DMS153 treated with DMSO at 0.1 percent for 48 hours (cell line): ENCODE measurements at regions not wholly inside any gene's neighbourhood (a gene's known extent, or its start where the extent isn't known, plus 50 kb on each side); places are given as distances from the start of the nearest gene placed in this dataset.

Source experiments
- DNase-seq: peaks from one replicate; lab custom pipeline; 2025; ENCODE audit not compliant: unreplicated experiment; lab: John Stamatoyannopoulos, UW

DNA sequence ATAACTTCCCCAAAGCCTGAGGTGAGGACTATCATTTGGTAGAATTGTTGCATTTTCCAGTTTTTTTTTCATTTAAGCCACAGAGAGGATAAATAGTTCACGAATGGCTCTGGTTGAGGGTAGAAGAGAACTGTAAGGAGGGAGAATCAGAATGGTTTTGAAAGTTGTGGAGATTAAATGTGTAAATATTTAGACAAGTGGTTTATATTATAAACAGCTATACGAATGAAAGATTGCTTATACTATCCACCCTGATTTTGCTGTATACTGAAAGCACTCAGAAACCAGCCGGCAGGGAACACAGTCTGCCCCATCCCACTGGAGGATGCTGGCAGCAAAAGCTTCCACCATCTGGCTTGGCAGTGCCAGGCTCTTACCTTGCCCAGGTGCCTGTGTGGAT lies 341.1 kb downstream of the RAPGEF2 start:
- DNase-seq = no peak

DNA sequence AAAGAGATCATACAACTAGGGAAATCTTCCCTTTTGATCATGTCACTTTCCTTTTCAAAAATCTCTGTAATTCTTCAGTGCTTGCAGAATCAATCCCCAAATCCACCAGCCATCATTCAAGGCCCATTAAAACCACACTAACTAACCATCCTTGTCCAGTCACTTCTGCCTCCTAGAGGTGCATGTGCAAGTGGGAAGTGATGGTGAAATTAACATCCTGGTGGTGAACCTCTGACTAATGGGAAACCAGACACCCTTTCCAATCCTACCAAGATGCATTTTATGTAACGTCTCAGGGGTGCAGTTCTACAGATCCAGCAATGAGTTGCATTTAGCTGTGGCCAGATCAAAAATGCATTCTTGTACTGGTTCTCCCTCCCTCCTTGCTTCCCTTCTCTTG lies 341.8 kb downstream of the RAPGEF2 start:
- DNase-seq = no peak

DNA sequence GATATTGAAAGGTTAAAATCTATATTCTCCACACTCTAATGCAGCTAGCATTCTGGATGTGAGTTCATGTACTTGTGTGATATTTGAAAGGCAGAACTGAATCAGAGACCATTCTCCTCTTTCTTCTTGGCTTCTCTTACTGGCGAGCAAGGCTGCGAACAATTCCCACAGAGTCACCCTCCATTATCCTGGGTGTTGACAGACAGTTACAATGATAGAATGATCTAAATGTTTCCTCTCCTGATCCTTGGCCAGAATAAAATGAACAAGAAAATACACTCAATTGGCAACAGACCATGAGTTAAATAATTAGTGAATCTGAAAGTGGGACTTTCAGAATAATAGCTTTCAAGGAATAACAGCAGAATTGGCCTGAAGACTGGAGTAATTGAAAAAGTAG lies 342.8 kb downstream of the RAPGEF2 start:
- DNase-seq = no peak

DNA sequence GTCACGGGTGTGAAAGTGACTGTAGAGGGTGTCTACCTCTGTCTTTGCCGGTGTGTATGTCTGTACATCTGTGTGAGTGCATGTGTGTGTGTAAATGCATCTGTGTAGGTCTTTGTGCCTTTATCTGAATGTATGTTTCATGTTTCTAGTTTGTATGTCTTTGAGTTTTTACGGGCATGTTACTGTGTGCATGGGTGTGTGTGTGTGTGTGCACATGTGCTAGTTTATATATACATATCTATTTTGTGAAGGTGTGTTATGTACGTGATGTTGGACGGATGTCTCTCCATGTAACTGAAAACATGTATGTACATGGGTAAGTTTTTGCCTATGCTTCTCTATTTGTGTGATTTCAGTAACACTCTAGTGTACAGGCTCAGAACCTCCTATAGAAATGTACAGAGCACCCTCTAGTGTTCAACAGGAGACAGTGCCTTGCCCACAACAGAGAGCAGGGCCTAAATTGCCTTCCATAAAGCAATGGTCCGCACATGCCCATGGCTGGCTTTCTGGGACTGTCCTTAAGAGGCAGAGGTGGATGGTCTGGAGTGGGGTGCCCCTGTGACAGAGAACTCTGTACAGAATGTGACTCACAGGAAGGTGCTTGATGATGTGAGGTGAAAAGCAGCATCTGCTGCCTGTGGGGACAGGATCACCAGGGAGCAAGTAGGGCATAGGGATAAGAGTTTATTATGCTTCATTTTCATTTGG lies 343.5 kb downstream of the RAPGEF2 start:
- peak; percentile 35 for DNase-seq

DNA sequence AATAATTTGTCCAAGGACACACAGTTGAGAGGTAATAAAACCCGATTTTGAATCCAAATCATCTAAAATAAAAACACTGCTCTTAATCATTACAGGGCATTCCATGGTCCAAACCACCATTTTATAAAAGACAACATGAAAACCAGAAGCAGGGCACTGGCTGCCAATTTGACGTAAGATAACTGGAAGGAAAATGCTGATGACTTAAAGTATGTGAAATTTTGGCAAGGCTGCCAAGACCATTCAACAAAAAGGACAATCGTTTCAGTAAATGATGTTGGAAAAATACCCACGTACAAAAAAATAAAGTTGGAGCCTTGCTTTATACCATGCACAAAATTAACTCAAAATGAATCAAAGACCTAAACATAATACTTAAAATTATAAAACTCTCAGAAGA lies 344.4 kb downstream of the RAPGEF2 start:
- DNase-seq = no peak

DNA sequence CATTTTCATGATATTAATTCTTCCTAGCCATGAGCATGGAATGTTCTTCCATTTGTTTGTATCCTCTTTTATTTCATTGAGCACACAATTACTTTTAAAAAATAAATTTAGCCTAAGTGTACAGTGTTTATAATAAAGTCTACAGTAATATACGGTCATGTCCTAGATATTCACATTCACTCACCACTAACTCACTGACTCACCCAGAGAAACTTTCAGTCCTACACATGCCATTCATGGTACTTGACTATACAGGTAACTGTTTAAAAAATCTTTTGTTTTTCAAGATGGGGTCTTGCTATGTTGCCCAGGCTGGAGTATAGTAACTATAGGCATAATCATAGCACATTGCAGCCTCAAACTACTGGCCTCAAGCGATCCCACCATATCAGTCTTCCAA lies 348.1 kb downstream of the RAPGEF2 start:
- DNase-seq = no peak

DNA sequence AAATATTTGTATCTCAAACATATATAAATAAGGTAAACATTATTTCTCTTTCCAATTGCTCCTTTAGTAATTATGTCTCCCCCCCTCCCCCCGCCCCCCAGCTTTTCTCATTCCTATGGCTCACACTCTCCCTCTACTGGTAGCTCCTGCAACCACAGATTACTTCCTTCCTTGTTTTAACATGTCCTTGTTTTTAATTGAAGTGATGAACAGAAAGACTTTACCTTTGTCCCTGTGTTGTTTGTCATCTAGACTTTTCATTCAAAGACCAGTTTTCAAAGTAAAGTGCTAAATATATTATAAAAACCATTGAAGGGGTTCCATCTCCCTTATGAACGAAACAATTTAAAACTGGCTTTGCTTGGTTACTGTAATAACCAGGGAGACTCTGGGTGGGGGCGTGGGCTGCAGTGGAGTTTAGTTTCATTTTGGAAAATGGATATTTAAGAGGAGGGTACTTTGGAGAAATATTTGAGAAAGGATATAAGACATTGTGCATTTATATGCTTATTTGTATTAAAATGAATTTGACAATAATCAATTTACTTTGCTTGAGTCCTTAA lies 352.9 kb downstream of the RAPGEF2 start:
- no peak for DNase-seq

DNA sequence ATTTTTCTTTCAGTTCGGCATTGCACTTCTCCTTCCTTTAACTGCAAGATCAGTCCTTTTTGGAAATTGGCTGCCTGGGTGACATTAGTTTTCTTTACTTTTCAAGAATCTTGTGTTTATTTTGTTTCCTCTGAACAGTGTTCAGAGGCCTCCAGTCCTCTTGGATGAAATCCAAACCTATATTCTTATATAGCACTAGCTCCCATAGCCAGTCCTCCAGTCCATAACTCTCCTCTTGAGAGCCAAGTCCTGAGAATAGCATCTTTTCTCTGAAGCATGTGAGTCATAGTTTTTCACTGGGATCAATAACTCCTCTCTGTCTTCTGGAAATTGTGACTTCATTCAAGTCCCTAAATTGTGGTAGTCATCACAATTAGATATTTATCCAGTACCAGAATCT lies 357.5 kb downstream of the RAPGEF2 start:
- DNase-seq = no peak

DNA sequence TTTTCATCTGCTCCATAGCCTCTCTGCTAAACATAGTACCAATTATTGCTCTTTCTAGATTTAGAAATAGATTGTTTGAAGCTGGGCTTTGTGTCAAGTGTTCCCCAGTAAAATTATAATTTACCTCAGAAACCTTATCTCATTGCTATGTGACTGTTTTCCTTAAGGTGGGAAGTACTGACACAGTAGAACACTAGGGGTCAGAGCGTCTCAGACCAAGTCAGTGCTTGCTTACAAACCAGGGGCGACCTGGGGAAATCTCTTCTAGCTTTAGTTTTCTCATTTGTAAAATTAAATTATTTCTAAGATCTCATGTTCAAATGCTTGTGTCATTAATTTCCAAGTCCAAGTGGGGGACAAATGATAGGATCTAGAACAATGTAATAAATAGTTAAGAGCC lies 360.4 kb downstream of the RAPGEF2 start:
- no peak for DNase-seq

DNA sequence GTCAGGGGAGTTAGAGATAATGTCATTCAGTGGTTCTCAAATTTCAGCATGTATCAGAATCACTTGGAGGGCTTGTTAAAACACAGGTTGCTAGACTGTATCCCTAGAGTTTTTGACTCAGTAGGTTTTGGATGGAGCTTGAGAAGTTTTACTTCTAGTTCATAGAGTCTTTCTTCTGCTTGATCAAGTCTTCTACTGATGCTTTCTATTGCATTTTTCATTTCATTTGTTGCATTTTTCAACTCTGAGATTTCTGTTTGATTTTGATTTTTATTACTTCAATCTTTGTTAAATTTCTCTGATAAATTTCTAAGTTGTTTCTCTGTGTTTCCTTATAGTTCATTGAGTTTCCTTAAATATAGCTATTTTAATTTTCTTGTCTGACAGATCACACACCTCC lies 361.4 kb downstream of the RAPGEF2 start:
- no peak for DNase-seq

DNA sequence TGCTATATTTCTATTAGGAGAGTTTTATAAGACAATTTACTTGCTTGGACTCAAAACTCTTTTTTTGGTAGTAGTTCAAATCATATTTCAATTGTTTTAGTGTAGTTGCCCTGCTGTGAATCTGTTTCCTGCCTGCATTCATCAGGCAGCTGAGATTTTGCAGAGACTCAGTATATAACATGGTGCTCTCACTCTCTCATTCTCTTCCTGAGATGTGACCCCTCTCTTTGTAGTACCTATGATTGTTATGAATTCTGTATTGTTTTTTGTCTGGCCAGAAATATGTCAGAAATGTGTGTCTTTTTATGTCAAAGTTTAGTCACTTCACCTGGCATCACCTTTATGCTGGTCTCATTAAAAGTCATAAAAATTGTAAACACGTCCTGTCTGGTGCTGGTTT lies 374.0 kb downstream of the RAPGEF2 start:
- no peak for DNase-seq

DNA sequence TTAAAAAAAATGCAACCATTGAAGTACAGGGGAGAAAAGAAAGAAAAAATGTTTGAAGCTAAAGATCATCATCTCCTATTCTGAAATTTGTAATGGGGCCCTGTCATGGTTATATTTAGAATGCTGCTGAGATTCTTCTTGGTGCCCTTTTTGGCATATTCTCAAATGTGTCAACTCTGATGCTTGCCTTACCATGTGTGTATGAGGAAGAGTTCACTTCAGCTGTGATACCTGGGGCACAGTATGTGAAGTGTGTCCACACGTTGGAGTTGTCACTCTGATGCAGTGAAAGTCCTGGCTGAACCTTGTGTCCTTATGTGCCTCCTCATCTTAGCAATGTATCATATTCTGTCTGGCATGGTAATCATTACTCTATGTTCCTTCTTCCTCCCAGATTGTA lies 377.9 kb downstream of the RAPGEF2 start:
- no peak for DNase-seq

DNA sequence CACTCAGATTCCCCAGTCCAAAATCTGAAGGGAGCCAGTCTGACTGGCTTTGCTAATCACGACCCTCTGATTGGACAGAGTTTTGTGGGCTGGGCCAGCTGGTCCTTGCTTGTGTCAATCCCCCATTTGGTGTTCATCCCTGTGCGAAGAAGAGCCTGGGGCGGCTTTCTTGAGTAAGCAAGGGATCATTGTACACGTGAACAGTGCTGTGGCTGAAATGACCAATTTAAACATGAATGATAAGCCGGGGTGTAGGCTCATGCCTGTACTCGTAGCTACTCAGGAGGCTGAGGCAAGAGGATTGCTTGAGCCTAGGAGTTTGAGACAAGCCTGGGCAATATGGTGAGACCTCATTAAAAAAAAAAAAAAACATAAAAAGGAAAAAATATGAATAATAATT lies 379.1 kb downstream of the RAPGEF2 start:
- no peak for DNase-seq

DNA sequence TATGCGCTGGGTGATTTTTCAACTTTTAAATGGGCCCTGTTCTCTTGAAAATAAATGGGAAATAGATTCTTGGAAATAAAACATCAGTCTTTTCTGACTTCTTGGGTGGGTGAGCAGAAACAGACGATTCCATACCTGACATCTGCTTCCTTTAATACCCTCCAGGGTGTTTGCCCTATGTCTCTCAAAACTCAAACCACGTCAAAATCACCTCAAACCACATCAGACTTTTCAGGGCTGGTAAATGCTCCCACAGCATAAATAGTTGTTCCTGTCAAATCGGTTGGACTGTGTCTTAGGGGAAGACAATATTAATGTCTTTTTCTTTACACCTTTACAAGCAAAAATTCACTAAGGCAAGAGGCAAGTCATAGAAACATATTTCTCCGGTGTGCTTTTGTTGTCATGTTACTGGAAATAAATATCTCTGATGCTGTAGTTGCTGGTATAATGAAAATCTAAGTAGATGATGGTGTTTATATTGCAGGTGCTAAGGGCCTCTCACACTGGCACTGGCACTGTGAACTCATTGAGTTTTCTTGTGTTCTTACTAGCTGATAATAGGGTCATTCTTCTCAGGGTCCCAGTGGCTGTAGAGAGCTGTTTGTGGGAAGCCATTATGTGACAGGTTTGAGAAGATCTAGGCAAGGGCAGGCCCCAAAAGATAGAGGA lies 380.4 kb downstream of the RAPGEF2 start:
- DNase-seq = no peak

DNA sequence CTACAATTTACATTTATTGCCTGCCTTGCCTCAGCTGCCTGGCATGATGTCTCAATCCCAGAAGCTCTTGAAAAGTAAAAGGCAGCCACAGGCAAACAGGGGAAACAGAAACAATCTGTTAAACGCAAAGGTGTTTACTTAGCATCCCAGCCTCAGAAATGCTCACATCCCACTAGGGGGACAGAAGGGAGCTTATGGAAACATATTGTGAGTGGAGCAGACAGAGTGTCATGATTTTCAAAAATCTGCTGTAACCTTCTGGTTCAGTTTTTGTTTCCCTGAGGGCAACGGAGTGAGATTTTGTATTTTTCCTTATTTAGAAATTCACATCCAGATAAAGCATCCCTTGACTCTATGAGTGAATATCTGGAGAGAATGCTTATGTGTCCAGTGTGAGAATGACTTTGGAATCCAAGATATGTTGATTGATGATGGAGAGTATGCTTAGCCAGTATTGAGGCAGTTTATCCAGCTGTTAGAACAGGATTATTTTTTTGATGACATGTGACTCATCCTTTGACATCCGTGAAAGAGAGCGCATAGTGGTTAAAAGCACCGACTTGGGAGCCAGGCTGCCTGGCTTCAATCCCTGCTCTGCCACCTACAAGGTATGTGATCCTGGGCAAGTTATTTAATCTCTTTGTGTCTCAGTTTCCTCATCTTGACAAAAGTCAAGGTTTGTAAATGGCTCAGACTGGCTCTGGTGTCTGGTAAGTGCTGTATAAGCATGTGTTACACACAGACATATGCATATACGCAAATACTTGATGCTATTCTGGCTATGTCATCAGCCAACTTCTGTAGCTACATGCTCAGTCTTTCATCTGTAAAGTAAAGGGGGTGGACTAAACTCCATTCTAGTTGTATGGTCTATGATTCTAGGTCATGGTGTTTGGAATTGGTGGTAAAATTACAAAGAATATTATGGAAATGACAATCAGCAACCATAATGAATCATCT lies 381.2 kb downstream of the RAPGEF2 start:
- no peak for DNase-seq

DNA sequence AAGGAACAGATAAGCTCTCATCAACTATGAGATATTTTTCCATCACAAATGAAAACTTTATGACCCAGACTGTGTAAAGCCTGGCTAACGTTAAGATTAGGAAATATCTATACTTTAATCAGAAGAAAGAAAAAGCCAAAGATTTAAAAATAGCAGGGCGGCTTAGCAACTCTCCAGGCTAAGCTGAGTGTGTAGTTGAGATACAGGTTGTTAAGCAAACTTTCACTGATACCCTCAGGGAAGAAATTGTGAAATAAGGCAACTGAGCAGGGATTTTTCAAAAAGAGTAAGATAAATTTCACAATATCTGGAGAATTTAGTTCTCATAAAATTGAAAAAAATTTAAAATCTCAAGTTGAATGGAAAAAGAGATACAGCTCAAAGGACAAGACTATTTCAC lies 382.0 kb downstream of the RAPGEF2 start:
- DNase-seq = no peak

DNA sequence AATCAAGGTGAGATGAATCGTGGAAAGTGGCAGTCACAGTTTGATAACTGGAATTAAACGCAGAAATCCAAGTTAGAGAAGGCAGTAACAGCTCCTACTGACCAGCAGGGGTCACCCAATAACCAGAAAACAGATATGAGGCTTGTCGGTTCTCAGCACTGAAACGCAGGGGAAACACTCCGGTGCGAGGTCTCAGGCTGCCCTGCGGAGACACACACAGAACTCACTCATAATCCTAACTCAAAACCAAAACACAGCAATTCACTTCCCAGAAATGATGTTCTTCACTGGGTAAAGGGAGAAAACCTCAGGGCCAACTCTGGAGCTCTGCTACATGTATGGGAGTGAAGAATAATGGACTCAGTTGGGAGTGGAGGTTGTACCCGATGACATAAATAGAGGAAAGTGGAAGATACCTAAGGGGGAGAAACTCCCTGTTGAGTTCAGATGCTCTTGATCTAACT lies 384.4 kb downstream of the RAPGEF2 start:
- DNase-seq = no peak

DNA sequence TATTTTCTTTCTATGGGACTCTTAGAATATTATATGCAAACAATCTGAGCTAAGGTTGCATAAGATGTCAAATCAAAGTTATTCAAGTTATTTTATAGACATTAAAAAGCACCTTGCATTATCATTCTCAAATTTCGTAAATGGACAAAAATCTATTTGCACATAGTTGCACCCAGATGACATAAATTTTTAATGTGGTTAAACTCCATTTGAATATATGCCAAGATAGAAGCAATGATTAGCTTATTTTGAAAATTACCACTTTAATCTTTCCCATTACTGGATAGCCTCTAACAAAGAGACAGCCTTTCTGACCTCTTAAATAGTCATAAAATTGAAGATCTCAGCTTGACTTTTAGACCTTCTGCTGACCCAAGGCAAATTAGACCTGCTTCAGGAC lies 386.8 kb downstream of the RAPGEF2 start:
- no peak for DNase-seq

DNA sequence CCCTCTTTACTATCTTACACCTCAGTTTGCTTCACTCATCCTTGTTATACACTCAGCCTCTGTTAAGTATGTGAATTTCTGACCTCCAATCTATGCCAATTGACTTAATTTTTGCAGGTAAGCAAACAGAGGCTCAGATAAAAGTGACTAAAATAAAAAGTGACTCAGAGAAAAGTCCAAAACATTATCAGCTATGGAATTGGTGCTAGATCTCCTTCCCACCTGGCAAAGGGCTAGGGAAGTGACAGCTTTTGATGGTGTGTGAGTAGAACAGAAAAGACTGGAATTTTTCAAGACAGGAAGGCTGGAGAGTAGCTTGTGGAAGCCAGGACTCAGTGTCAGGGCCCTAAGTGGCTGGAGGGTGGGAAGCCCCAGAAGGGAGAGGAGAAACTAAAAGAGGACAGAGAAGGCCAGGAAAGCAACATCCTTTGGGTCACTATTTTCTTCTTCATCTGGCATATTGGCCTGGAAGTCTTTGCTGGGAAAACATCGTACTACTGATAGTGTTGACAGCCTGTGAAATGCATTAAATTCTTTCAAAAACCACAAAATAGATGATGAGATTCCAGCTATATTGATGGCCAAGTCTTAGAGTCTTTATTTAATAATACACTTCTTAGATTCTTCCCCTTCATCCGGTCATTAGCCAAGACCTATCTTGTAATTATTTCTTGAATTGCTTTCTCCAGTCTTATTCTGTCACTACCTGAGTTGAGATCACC lies 392.8 kb downstream of the RAPGEF2 start:
- no peak for DNase-seq

DNA sequence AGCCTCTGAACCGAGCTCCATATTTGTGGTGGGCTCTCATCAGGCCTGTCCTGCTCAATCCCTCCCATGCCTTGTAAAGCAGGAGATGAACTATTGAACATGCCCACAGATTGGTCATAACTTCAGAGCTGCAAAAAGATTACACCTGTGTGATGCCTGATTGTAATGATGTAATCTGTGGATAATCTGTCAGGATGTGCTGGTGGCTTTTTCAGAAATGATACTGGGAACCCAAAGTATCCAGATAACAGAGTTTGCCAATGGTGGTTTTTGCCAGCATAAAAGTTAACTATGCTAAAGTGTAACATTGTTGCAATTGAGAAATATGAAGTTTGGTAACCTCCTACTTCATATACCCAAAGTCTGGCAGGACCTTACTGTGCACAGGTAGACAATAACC lies 393.4 kb downstream of the RAPGEF2 start:
- DNase-seq = no peak

DNA sequence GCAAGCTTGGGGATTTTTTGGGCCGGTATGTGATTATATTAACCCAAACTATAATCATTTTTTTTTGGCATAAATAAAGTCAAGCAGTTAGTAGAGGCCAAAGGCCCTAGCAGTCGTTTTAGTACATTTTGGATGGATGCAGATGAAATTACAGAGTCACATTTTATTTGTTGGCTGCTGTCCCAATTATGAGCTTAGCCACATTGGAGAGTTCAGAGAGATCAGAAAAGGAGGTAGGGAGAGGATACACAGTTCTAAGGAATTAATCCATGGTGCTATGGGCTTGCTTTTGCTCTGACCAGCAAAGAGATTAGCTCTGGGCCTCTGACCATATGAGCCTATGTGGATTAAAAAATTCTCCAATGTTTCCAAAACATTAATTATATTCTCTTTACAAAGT lies 395.1 kb downstream of the RAPGEF2 start:
- no peak for DNase-seq
